H1 (cell line): ENCODE measurements at regions not wholly inside any gene's neighbourhood (a gene's known extent, or its start where the extent isn't known, plus 50 kb on each side); places are given as distances from the start of the nearest gene placed in this dataset.

Source experiments
- CTCF ChIA-PET: fragments of 300-600 bp; sonication (Branson Sonifier 250); formaldehyde crosslinking; loops from one replicate; lab custom pipeline; 2021; ENCODE audit not compliant: partially characterized antibody; lab: Charles Lee
- POLR2A ChIA-PET: fragments of 300-600 bp; sonication (Branson Sonifier 250); formaldehyde crosslinking; loops from one replicate; lab custom pipeline; 2021; ENCODE audit warnings: inconsistent platforms; ENCODE audit not compliant: partially characterized antibody; lab: Charles Lee
- DNase-seq, 2 experiments: peaks; one replicate each; pipeline versions ENCODE4 v3.0.0 to v3.0.0-alpha.2; 2010 to 2022; ENCODE audit warnings: low spot score in 2 of 2, low read depth in 1 of 2, mixed read lengths in 1 of 2
- FAIRE-seq: peaks from 2 replicates; lab custom pipeline; 2011; peaks lifted over from hg19 to GRCh38; lab: Jason Lieb, UNC
- H2AFZ ChIP-seq: 2 replicates; pipeline ENCODE4 v1.8.1; 2012; ENCODE audit warnings: low read length, inconsistent platforms
- H2AK5ac ChIP-seq: 2 replicates; pipeline ENCODE4 v1.6.1; 2013; ENCODE audit warnings: low read depth, low read length
- H2BK120ac ChIP-seq: replicated peaks from 2 replicates; pipeline ENCODE3; 2013; ENCODE audit warnings: low read depth, low read length, inconsistent platforms
- H2BK12ac ChIP-seq: 2 replicates; pipeline ENCODE4 v1.6.1; 2013; ENCODE audit warnings: low read depth, low read length
- H2BK15ac ChIP-seq: 2 replicates; pipeline ENCODE4 v1.6.1; 2013; ENCODE audit warnings: low read length
- H2BK20ac ChIP-seq: 2 replicates; pipeline ENCODE4 v1.6.1; 2013; ENCODE audit warnings: low read length
- H2BK5ac ChIP-seq: 2 replicates; pipeline ENCODE4 v1.6.1; 2013; ENCODE audit warnings: low read depth, low read length
- H3K14ac ChIP-seq: 2 replicates; pipeline ENCODE4 v1.6.1; 2013; ENCODE audit warnings: inconsistent platforms; ENCODE audit not compliant: insufficient read length
- H3K18ac ChIP-seq: 2 replicates; pipeline ENCODE4 v1.6.1; 2013; ENCODE audit warnings: low read length; ENCODE audit errors: extremely low read depth
- H3K23ac ChIP-seq: 2 replicates; pipeline ENCODE4 v1.6.1; 2013; ENCODE audit warnings: inconsistent platforms; ENCODE audit not compliant: insufficient read length
- H3K23me2 ChIP-seq: 2 replicates; pipeline ENCODE4 v1.6.1; 2013; ENCODE audit warnings: low read depth, low read length
- H3K27ac ChIP-seq: 2 replicates; pipeline ENCODE4 v1.6.1; 2011; ENCODE audit warnings: low read depth, low read length, inconsistent platforms
- H3K27me3 ChIP-seq, 4 experiments: replicated peaks in 1 of 4; 1 replicate in 1 of 4; 2 replicates in 3 of 4; pipeline versions ENCODE4 v1.6.1 to v1.8.1; 2011 to 2013; ENCODE audit warnings: low read length in 3 of 4, mild to moderate bottlenecking in 3 of 4, inconsistent platforms in 2 of 4, mixed read lengths in 2 of 4, moderate library complexity in 1 of 4; ENCODE audit not compliant: control insufficient read depth in 3 of 4, insufficient read depth in 3 of 4; ENCODE audit errors: extremely low read depth in 1 of 4
- H3K36me3 ChIP-seq, 4 experiments: 2 replicates each; pipeline versions ENCODE4 v1.6.1 to v1.8.1; 2011 to 2013; ENCODE audit warnings: mild to moderate bottlenecking in 4 of 4, low read length in 3 of 4, moderate library complexity in 2 of 4, control low read depth in 1 of 4, inconsistent platforms in 1 of 4; ENCODE audit not compliant: insufficient read depth in 4 of 4, control insufficient read depth in 2 of 4
- H3K4ac ChIP-seq: replicated peaks from 2 replicates; pipeline ENCODE3; 2013; ENCODE audit warnings: low read length, low read depth, mixed read lengths, inconsistent platforms; ENCODE audit not compliant: insufficient read length
- H3K4me1 ChIP-seq, 4 experiments: replicated peaks in 1 of 4; 1 replicate in 1 of 4; 2 replicates in 3 of 4; pipeline versions ENCODE4 v1.6.1 to v1.8.1; 2011 to 2013; ENCODE audit warnings: low read length in 3 of 4, inconsistent platforms in 2 of 4, mixed read lengths in 1 of 4; ENCODE audit not compliant: insufficient read depth in 4 of 4, control insufficient read depth in 3 of 4
- H3K4me2 ChIP-seq, 2 experiments: 2 replicates each; pipeline versions ENCODE4 v1.6.1 to v1.8.1; 2011 to 2013; ENCODE audit warnings: low read depth in 2 of 2, low read length in 2 of 2, control low read depth in 1 of 2, inconsistent platforms in 1 of 2, mild to moderate bottlenecking in 1 of 2; ENCODE audit not compliant: insufficient read depth in 1 of 2
- H3K4me3 ChIP-seq, 4 experiments: fragments of 200-600, 300-600 bp in 1 of 4; sonication (generic), shearing (Covaris generic), sonication (Bioruptor Twin) in 1 of 4; 2 replicates each; pipeline versions ENCODE4 v1.5.1 to v1.8.1; 2011 to 2016; ENCODE audit warnings: low read length in 4 of 4, low read depth in 3 of 4, control low read depth in 2 of 4, inconsistent platforms in 2 of 4, mild to moderate bottlenecking in 2 of 4, mixed read lengths in 1 of 4, moderate library complexity in 1 of 4; ENCODE audit not compliant: insufficient read depth in 2 of 4; ENCODE audit errors: extremely low read depth in 1 of 4
- H3K56ac ChIP-seq: replicated peaks from 2 replicates; pipeline ENCODE3; 2013; ENCODE audit warnings: low read depth, mild to moderate bottlenecking, mixed read lengths, low read length, inconsistent platforms; ENCODE audit not compliant: insufficient read length
- H3K79me1 ChIP-seq: 2 replicates; pipeline ENCODE4 v1.6.1; 2013; ENCODE audit warnings: low read depth, low read length, control low read depth
- H3K79me2 ChIP-seq, 2 experiments: 2 replicates each; pipeline versions ENCODE4 v1.6.1 to v1.8.1; 2012 to 2013; ENCODE audit warnings: low read length in 2 of 2, mild to moderate bottlenecking in 2 of 2, inconsistent platforms in 1 of 2; ENCODE audit not compliant: insufficient read depth in 2 of 2, control insufficient read depth in 1 of 2
- H3K9ac ChIP-seq, 4 experiments: replicated peaks in 1 of 4; 1 replicate in 1 of 4; 2 replicates in 3 of 4; pipeline versions ENCODE4 v1.6.1 to v1.8.1; 2011 to 2013; ENCODE audit warnings: low read depth in 3 of 4, low read length in 3 of 4, control low read depth in 2 of 4, mild to moderate bottlenecking in 2 of 4, moderate library complexity in 2 of 4, inconsistent platforms in 1 of 4; ENCODE audit errors: extremely low read depth in 1 of 4
- H3K9me3 ChIP-seq, 2 experiments: 2 replicates each; pipeline versions ENCODE4 v1.6.1 to v1.8.1; 2012 to 2013; ENCODE audit warnings: mild to moderate bottlenecking in 2 of 2, moderate library complexity in 2 of 2, control low read depth in 1 of 2, inconsistent platforms in 1 of 2, low read depth in 1 of 2, low read length in 1 of 2, mixed read lengths in 1 of 2; ENCODE audit not compliant: insufficient read depth in 2 of 2
- H4K20me1 ChIP-seq, 2 experiments: replicated peaks in 1 of 2; 2 replicates each; pipeline versions ENCODE3 to v1.8.1; 2011 to 2013; ENCODE audit warnings: inconsistent platforms in 2 of 2, low read length in 2 of 2, mild to moderate bottlenecking in 1 of 2; ENCODE audit not compliant: insufficient read depth in 2 of 2, control insufficient read depth in 1 of 2
- H4K5ac ChIP-seq: 2 replicates; pipeline ENCODE4 v1.6.1; 2013; ENCODE audit warnings: low read length, low read depth, mixed read lengths, inconsistent platforms; ENCODE audit not compliant: insufficient read length
- H4K8ac ChIP-seq: 2 replicates; pipeline ENCODE4 v1.8.0; 2013; ENCODE audit warnings: mild to moderate bottlenecking, moderate library complexity, low read length, inconsistent platforms; ENCODE audit not compliant: insufficient read depth; ENCODE audit errors: extremely low read depth
- H4K91ac ChIP-seq: replicated peaks from 2 replicates; pipeline ENCODE3; 2013; ENCODE audit warnings: low read length, mixed read lengths, inconsistent platforms; ENCODE audit not compliant: insufficient read length
- BACH1 ChIP-seq: IDR thresholded peaks from 2 replicates; pipeline ENCODE4 v1.6.1; 2012; ENCODE audit warnings: low read length, improper control_type of control experiment
- CEBPB ChIP-seq: IDR thresholded peaks from 2 replicates; pipeline ENCODE4 v1.6.1; 2012; ENCODE audit warnings: low read depth, low read length
- CREB1 ChIP-seq: IDR thresholded peaks from 2 replicates; pipeline ENCODE4 v1.6.1; 2012; ENCODE audit warnings: inconsistent platforms
- EP300 ChIP-seq, 2 experiments: IDR thresholded peaks; 1 replicate in 1 of 2; 2 replicates in 1 of 2; pipeline ENCODE4 v1.6.1; 2011 to 2012; ENCODE audit warnings: low read depth in 2 of 2, low read length in 2 of 2, mild to moderate bottlenecking in 2 of 2, borderline replicate concordance in 1 of 2, inconsistent platforms in 1 of 2, moderate library complexity in 1 of 2
- EZH2 ChIP-seq: fragments of 200-600 bp; sonication (generic); IDR thresholded peaks from 2 replicates; pipeline ENCODE4 v1.7.1; 2012; ENCODE audit warnings: low read depth, mild to moderate bottlenecking, moderate library complexity, low read length, inconsistent platforms; ENCODE audit not compliant: severe bottlenecking
- KDM1A ChIP-seq: fragments of 200-600, 300-600 bp; sonication (generic); IDR thresholded peaks from 2 replicates; pipeline ENCODE4 v1.7.1; 2016; ENCODE audit warnings: mild to moderate bottlenecking, low read length, borderline replicate concordance
- KDM4A ChIP-seq: IDR thresholded peaks from one replicate; pipeline ENCODE4 v1.7.1; 2012; ENCODE audit warnings: low read depth, mild to moderate bottlenecking, moderate library complexity, low read length, inconsistent platforms; ENCODE audit not compliant: severe bottlenecking
- KDM5A ChIP-seq: fragments of 200-600 bp; IDR thresholded peaks from 2 replicates; pipeline ENCODE4 v1.7.1; 2012; ENCODE audit warnings: mild to moderate bottlenecking, low read length, inconsistent platforms, mixed read lengths
- MAX ChIP-seq: IDR thresholded peaks from 2 replicates; pipeline ENCODE4 v1.6.1; 2012; ENCODE audit warnings: inconsistent platforms
- POU5F1 ChIP-seq: IDR thresholded peaks from 2 replicates; pipeline ENCODE4 v1.6.1; 2011; ENCODE audit warnings: low read depth, mild to moderate bottlenecking, low read length, moderate library complexity
- SP4 ChIP-seq: IDR thresholded peaks from 2 replicates; pipeline ENCODE4 v1.6.1; 2012; ENCODE audit warnings: low read length, inconsistent platforms
- SUZ12 ChIP-seq: fragments of 200-600 bp; sonication (generic); IDR thresholded peaks from 2 replicates; pipeline ENCODE4 v1.6.1; 2012; ENCODE audit warnings: mild to moderate bottlenecking, inconsistent platforms, low read length, moderate library complexity, mixed read lengths
- WGBS, 2 experiments: shearing (Covaris generic) in 1 of 2; methylation state at CpG; one replicate each; pipeline versions ENCODE4 v1.1.6 to v1.1.7; 2013 to 2015; ENCODE audit warnings: low lambda C conversion rate in 2 of 2, mixed read lengths in 2 of 2, inconsistent platforms in 1 of 2, low coverage in 1 of 2, missing lambda C conversion rate in 1 of 2; ENCODE audit not compliant: insufficient replicate concordance in 2 of 2, insufficient coverage in 1 of 2, insufficient read length in 1 of 2; ENCODE audit errors: extremely low coverage in 1 of 2, missing lambda C conversion rate in 1 of 2; 5-methylcytosine and 5-hydroxymethylcytosine counted together

- no peaks in the 10 kb centered on the region for H4K20me1 ChIP-seq
- no peak overlapping the region for H3K56ac ChIP-seq
- 92% methylated on average over 2 of the region's 2 CpGs; no CpG with 5 or more reads in 1 of the 2 experiments for WGBS, 2 experiments
- no peak overlapping the region for H2BK12ac ChIP-seq
- no peak overlapping the region for H3K23ac ChIP-seq
- no peak overlapping the region for H2BK5ac ChIP-seq
- no peak overlapping the region for H2AFZ ChIP-seq
- H3K14ac ChIP-seq, result no peak overlapping the region
- H4K8ac ChIP-seq, result no peak overlapping the region
- H3K4me3 ChIP-seq, result no peak overlapping the region
- no peak overlapping the region for H2BK120ac ChIP-seq
- H3K9me3 ChIP-seq, result no peaks in the 10 kb centered on the region
- H3K4ac ChIP-seq, result no peak overlapping the region
- H3K9ac ChIP-seq, result no peak overlapping the region
- POLR2A ChIA-PET, result no interaction called here
- H3K79me1 ChIP-seq, result no peaks in the 10 kb centered on the region
- no peaks in the 10 kb centered on the region for H3K79me2 ChIP-seq
- H3K4me1 ChIP-seq, result no peaks in the 10 kb centered on the region
- H3K23me2 ChIP-seq, result no peaks in the 10 kb centered on the region
- CTCF ChIA-PET, result no interaction called here
- H3K27ac ChIP-seq, result no peak overlapping the region
- H2BK15ac ChIP-seq, result no peak overlapping the region
- H3K36me3 ChIP-seq, result no peaks in the 10 kb centered on the region
- DNase-seq (no peak), FAIRE-seq (no peak)
- H2AK5ac ChIP-seq, result no peak overlapping the region
- no peak overlapping the region for H3K4me2 ChIP-seq
- no peaks in the 10 kb centered on the region for H3K27me3 ChIP-seq
- H3K18ac ChIP-seq, result no peak overlapping the region
- no peak overlapping the region for H2BK20ac ChIP-seq
- H4K5ac ChIP-seq, result no peak overlapping the region
- no peak overlapping the region for H4K91ac ChIP-seq
- TF ChIP-seq MAX, result no peak
- TF ChIP-seq EZH2, result no peak
- TF ChIP-seq EP300 (IDR thresholded peaks at IDR 0.05; ENCODE audit: borderline replicate concordance in 1 of 2, low read depth in 2 of 2, low read length in 2 of 2), result no peak
- TF ChIP-seq KDM5A, result no peak
- TF ChIP-seq KDM1A, result no peak
- TF ChIP-seq BACH1, result no peak
- no peak for TF ChIP-seq KDM4A
- no peak for TF ChIP-seq SP4
- no peak for TF ChIP-seq CREB1
- TF ChIP-seq POU5F1, result no peak
- no peak for TF ChIP-seq SUZ12
- TF ChIP-seq CEBPB, result no peak
These were observed 54.7 kb upstream of the PGM2 start for GRCh38 chr4:37771771-37772170.
